Panc1 (cell line): ENCODE measurements at regions not wholly inside any gene's neighbourhood (a gene's known extent, or its start where the extent isn't known, plus 50 kb on each side); places are given as distances from the start of the nearest gene placed in this dataset.

Experiments used
- ATAC-seq: fragments of 200-7000 bp; cut with Tn5 transposase; 2 replicates; pipeline ENCODE4 v1.9.1; 2020; ENCODE audit warnings: mild to moderate bottlenecking, moderate library complexity
- BruUV-seq: library from RNA; stranded (reverse); fragments of 400-500 nt; replicated peaks from 2 replicates; lab custom pipeline; 2021; lab: Mats Ljungman, UMichigan
- CTCF ChIA-PET: fragments of 300-600 bp; sonication (Branson Sonifier 250); formaldehyde crosslinking; loops from one replicate; lab custom pipeline; 2022; ENCODE audit warnings: antibody characterized with exemption; lab: Charles Lee
- POLR2A ChIA-PET: fragments of 300-600 bp; sonication (Branson Sonifier 250); formaldehyde crosslinking; loops from one replicate; lab custom pipeline; 2022; ENCODE audit warnings: antibody characterized with exemption; lab: Charles Lee
- DNase-seq: peaks from one replicate; pipeline ENCODE4 v3.0.0-alpha.2; 2010; ENCODE audit warnings: low read depth, low spot score
- H3K27ac ChIP-seq: 2 replicates; pipeline ENCODE4 v1.5.1; 2011; ENCODE audit warnings: mild to moderate bottlenecking, low read length, inconsistent platforms
- H3K27me3 ChIP-seq: fragments of 200-500 bp; sonication (Bioruptor generic); 2 replicates; pipeline ENCODE4 v1.6.0; 2014; ENCODE audit warnings: low read length, inconsistent platforms; ENCODE audit not compliant: control insufficient read depth, insufficient read depth
- H3K36me3 ChIP-seq: fragments of 200-500 bp; sonication (Bioruptor generic); 2 replicates; pipeline ENCODE4 v1.5.1; 2014; ENCODE audit warnings: inconsistent platforms, mild to moderate bottlenecking, low read length, moderate library complexity; ENCODE audit not compliant: control insufficient read depth, insufficient read depth
- H3K4me1 ChIP-seq: 2 replicates; pipeline ENCODE4 v1.5.1; 2011; ENCODE audit warnings: inconsistent platforms, mild to moderate bottlenecking, low read length, moderate library complexity; ENCODE audit not compliant: control insufficient read depth, insufficient read depth
- H3K4me3 ChIP-seq, 2 experiments: 2 replicates each; pipeline ENCODE4 v1.5.1; 2011 to 2012; ENCODE audit warnings: low read depth in 2 of 2, low read length in 2 of 2, mild to moderate bottlenecking in 2 of 2, inconsistent platforms in 1 of 2, moderate library complexity in 1 of 2
- H3K9me3 ChIP-seq: fragments of 200-500 bp; sonication (Bioruptor generic); 2 replicates; pipeline ENCODE4 v1.5.1; 2014; ENCODE audit warnings: low read depth, mild to moderate bottlenecking, inconsistent platforms, low read length, moderate library complexity; ENCODE audit not compliant: control insufficient read depth, insufficient read depth
- CTCF ChIP-seq: fragments of 450-650 bp; IDR thresholded peaks from 2 replicates; pipeline ENCODE4 v1.5.1; 2017; ENCODE audit warnings: mild to moderate bottlenecking
- POLR2AphosphoS5 ChIP-seq: IDR thresholded peaks from 2 replicates; pipeline ENCODE4 v1.6.1; 2012; ENCODE audit warnings: mild to moderate bottlenecking, low read depth, low read length, moderate library complexity
- SIN3A ChIP-seq: IDR thresholded peaks from 2 replicates; pipeline ENCODE4 v1.6.1; 2012; ENCODE audit warnings: low read depth, mild to moderate bottlenecking, low read length, moderate library complexity, borderline replicate concordance; ENCODE audit not compliant: insufficient read depth
- TCF7L2 ChIP-seq: IDR thresholded peaks from 2 replicates; pipeline ENCODE4 v1.6.1; 2011; ENCODE audit warnings: mild to moderate bottlenecking, low read depth, low read length, inconsistent platforms
- in situ Hi-C: cut with HindIII; loops from 2 replicates; pipeline ENCODE4 v1.10.0; 2016; ENCODE audit warnings: low sequenced_read_pairs, low pct_unique_long_range_greater_than_20kb
- intact Hi-C: fragments of 100-400 bp; cut with micrococcal nuclease; formaldehyde crosslinking; loops from one replicate; pipeline ENCODE4 v1.10.0; 2022; ENCODE audit not compliant: unreplicated experiment
- TF ChIP-seq, protein P1 (sequence below), 2 experiments: IDR thresholded peaks; 2 replicates each; pipeline ENCODE4 v1.6.1; 2011 to 2012; ENCODE audit warnings: low read depth in 2 of 2, control low read depth in 1 of 2, low read length in 1 of 2, mild to moderate bottlenecking in 1 of 2, moderate library complexity in 1 of 2; ENCODE audit not compliant: insufficient read depth in 1 of 2

DNA sequence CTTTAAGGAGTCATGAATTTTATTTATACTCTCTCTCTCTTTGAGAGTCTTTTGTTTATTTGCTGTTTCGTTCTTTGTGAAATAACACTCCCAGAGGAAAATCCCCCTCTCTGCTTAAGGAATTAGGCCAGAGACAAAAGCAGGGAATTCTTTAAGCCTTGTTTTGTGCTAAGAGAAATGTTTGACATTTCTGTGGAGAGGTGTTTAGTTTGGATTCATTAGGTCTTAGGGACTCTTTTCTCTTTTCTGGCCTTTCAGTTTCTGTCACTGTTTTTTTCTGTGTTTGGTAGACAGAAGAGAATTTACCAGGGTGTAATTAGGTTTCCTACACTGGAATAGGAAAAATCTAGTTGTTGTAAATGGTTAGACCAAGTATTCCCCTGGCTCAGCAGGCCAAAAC lies 241.8 kb upstream of the NR2F2 start:
- intact Hi-C loops, result no loop called here
- no peaks in the 10 kb centered on the region for H3K4me1 ChIP-seq
- no peak for DNase-seq
- in situ Hi-C loops, result no loop called here
- H3K4me3 ChIP-seq, result no peak overlapping the region
- H3K27ac ChIP-seq, result no peak overlapping the region
- no peak for ATAC-seq
- ChIA-PET CTCF (no interaction called here), POLR2A (no interaction called here)
- no peaks in the 10 kb centered on the region; the same call in 1 of the 2 replicates for H3K36me3 ChIP-seq
- TF ChIP-seq TCF7L2 (no peak), POLR2AphosphoS5 (no peak), SIN3A (no peak), CTCF (no peak)
- TF ChIP-seq, protein P1, sequence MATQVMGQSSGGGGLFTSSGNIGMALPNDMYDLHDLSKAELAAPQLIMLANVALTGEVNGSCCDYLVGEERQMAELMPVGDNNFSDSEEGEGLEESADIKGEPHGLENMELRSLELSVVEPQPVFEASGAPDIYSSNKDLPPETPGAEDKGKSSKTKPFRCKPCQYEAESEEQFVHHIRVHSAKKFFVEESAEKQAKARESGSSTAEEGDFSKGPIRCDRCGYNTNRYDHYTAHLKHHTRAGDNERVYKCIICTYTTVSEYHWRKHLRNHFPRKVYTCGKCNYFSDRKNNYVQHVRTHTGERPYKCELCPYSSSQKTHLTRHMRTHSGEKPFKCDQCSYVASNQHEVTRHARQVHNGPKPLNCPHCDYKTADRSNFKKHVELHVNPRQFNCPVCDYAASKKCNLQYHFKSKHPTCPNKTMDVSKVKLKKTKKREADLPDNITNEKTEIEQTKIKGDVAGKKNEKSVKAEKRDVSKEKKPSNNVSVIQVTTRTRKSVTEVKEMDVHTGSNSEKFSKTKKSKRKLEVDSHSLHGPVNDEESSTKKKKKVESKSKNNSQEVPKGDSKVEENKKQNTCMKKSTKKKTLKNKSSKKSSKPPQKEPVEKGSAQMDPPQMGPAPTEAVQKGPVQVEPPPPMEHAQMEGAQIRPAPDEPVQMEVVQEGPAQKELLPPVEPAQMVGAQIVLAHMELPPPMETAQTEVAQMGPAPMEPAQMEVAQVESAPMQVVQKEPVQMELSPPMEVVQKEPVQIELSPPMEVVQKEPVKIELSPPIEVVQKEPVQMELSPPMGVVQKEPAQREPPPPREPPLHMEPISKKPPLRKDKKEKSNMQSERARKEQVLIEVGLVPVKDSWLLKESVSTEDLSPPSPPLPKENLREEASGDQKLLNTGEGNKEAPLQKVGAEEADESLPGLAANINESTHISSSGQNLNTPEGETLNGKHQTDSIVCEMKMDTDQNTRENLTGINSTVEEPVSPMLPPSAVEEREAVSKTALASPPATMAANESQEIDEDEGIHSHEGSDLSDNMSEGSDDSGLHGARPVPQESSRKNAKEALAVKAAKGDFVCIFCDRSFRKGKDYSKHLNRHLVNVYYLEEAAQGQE (IDR thresholded peaks at IDR 0.05; ENCODE audit: insufficient read depth in 1 of 2, low read depth in 2 of 2, low read length in 1 of 2), result no peak
- no TSS peak for BruUV-seq
- no peaks in the 10 kb centered on the region for H3K27me3 ChIP-seq
- H3K9me3 ChIP-seq, result no peaks in the 10 kb centered on the region

- DNase-seq (no peak), ATAC-seq (no peak)
- Histone ChIP-seq H3K27me3 (no peaks in the 10 kb centered on the region), H3K27ac (no peak overlapping the region), H3K4me1 (no peaks in the 10 kb centered on the region), H3K36me3 (no peaks in the 10 kb centered on the region; the same call in 1 of the 2 replicates), H3K9me3 (no peaks in the 10 kb centered on the region), H3K4me3 (no peak overlapping the region)
- POLR2A ChIA-PET, result no interaction called here
- no peak for TF ChIP-seq POLR2AphosphoS5
- no peak for TF ChIP-seq SIN3A
- TF ChIP-seq TCF7L2, result no peak
- TF ChIP-seq CTCF, result no peak
- TF ChIP-seq, protein P1 (IDR thresholded peaks at IDR 0.05; ENCODE audit: insufficient read depth in 1 of 2, low read depth in 2 of 2, low read length in 1 of 2), result no peak
- BruUV-seq, result no TSS peak
- intact Hi-C loops (no loop called here), in situ Hi-C loops (no loop called here)
- CTCF ChIA-PET, result no interaction called here
Measured at GRCh38 chr15:96089405-96090058, 241.0 kb upstream of the NR2F2 start.
